ENCODE measurements at regions not wholly inside any gene's neighbourhood (a gene's known extent, or its start where the extent isn't known, plus 50 kb on each side); places are given as distances from the start of the nearest gene placed in this dataset.

DNA sequence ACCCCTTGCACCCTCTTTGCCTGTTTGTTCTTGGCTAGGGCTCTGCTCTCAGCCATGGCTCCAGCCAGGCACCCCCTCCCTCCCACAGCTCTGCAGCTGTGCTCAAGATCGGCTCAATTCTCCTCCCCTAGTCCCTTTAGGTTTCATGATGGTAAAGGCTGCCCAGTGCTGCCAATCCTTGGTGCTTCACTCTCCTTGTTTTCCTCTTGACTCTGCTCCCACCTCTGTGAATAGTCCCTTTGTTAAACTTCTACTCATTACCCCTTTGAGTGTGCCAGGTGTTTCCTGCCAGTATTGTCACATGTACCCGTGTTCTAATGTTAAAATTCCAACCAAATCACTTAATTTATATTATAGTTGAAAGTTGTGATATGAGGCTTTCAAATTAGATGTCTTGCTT, 101.0 kb upstream of the CERS6 start:
- intact Hi-C loops (cut with DNase I) = no loop called here
- TF ChIP-seq POLR2AphosphoS5 (IDR thresholded peaks at IDR 0.05; ENCODE audit: insufficient read depth in 1 of 2, low read depth in 1 of 2) (no peak), POLR2A (IDR thresholded peaks at IDR 0.05) (no peak)
- TF ChIP-seq, protein P1, sequence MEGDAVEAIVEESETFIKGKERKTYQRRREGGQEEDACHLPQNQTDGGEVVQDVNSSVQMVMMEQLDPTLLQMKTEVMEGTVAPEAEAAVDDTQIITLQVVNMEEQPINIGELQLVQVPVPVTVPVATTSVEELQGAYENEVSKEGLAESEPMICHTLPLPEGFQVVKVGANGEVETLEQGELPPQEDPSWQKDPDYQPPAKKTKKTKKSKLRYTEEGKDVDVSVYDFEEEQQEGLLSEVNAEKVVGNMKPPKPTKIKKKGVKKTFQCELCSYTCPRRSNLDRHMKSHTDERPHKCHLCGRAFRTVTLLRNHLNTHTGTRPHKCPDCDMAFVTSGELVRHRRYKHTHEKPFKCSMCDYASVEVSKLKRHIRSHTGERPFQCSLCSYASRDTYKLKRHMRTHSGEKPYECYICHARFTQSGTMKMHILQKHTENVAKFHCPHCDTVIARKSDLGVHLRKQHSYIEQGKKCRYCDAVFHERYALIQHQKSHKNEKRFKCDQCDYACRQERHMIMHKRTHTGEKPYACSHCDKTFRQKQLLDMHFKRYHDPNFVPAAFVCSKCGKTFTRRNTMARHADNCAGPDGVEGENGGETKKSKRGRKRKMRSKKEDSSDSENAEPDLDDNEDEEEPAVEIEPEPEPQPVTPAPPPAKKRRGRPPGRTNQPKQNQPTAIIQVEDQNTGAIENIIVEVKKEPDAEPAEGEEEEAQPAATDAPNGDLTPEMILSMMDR (IDR thresholded peaks at IDR 0.05) = no peak
- Histone ChIP-seq H3K27ac (no peak overlapping the region), H3K27me3 (no peaks in the 10 kb centered on the region), H3K4me1 (no peaks in the 10 kb centered on the region), H3K9me3 (no peaks in the 10 kb centered on the region), H3K4me3 (no peak overlapping the region), H3K36me3 (no peaks in the 10 kb centered on the region)
- DNase-seq (ENCODE audit: extremely low spot score in 2 of 2) = no peak

DNA sequence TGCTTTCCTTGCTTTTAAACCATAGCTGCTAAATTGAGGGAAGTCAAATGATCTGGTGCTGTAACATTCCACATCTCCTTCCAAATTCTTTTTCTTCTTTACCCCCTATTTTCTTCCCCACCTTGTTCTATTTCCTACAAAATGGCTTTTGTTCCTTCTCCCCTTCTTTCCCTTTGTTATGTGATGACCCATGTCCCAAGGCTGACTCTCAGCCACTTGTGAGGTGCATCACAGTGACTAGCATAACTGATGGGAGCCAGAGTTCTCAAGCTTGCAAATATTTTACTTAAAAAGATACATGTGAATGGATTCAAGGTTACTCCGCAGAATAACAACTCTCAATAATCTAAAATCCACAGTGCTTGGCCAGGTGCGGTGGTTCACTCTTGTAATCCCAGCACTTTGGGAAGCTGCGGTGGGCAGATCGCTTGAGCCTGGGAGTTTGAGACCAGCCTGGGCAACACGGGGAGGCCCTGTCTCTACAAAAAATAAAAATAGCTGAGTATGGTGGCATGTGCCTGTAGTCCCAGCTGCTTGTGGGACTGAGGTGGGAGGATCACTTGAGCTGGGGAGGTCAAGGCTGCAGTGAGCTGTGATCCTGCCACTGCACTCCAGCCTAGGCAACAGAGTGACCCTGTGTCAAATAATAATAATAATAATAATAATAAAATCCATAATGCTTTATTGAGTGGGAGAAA, 100.1 kb upstream of the CERS6 start:
- H3K9me3 ChIP-seq = no peaks in the 10 kb centered on the region
- H3K4me1 ChIP-seq = no peaks in the 10 kb centered on the region
- no peak overlapping the region for H3K27ac ChIP-seq
- intact Hi-C loops (cut with DNase I) = no loop called here
- no peak for DNase-seq (ENCODE audit: extremely low spot score in 2 of 2)
- no peak overlapping the region for H3K4me3 ChIP-seq
- H3K36me3 ChIP-seq = no peaks in the 10 kb centered on the region
- H3K27me3 ChIP-seq = no peaks in the 10 kb centered on the region
- TF ChIP-seq POLR2AphosphoS5 (IDR thresholded peaks at IDR 0.05; ENCODE audit: insufficient read depth in 1 of 2, low read depth in 1 of 2) (no peak), POLR2A (IDR thresholded peaks at IDR 0.05) (no peak)
- TF ChIP-seq, protein P1 (IDR thresholded peaks at IDR 0.05) = no peak

DNA sequence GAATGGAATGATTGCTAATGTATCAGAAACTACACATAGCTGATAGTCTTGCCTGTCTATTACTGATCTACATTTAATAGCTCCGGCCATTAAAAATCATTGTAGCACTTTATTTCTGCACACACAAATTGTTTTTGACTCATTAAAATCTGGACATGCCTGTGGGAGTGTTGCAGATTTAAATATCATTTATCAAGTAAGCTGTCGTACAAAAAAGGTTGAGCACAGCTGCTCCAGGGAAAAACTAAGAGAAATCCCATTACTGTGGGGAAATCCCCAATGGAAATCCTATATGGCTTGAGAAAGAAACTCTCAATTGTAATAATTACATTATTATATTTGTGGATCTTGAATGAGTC, 99.6 kb upstream of the CERS6 start:
- Histone ChIP-seq H3K27ac (no peak overlapping the region), H3K4me3 (no peak overlapping the region), H3K36me3 (no peaks in the 10 kb centered on the region), H3K9me3 (no peaks in the 10 kb centered on the region), H3K27me3 (no peaks in the 10 kb centered on the region), H3K4me1 (no peaks in the 10 kb centered on the region)
- intact Hi-C loops (cut with DNase I) = no loop called here
- DNase-seq (ENCODE audit: extremely low spot score in 2 of 2) = no peak
- TF ChIP-seq POLR2AphosphoS5 (IDR thresholded peaks at IDR 0.05; ENCODE audit: insufficient read depth in 1 of 2, low read depth in 1 of 2) (no peak), POLR2A (IDR thresholded peaks at IDR 0.05) (no peak)
- TF ChIP-seq, protein P1 (IDR thresholded peaks at IDR 0.05) = no peak

DNA sequence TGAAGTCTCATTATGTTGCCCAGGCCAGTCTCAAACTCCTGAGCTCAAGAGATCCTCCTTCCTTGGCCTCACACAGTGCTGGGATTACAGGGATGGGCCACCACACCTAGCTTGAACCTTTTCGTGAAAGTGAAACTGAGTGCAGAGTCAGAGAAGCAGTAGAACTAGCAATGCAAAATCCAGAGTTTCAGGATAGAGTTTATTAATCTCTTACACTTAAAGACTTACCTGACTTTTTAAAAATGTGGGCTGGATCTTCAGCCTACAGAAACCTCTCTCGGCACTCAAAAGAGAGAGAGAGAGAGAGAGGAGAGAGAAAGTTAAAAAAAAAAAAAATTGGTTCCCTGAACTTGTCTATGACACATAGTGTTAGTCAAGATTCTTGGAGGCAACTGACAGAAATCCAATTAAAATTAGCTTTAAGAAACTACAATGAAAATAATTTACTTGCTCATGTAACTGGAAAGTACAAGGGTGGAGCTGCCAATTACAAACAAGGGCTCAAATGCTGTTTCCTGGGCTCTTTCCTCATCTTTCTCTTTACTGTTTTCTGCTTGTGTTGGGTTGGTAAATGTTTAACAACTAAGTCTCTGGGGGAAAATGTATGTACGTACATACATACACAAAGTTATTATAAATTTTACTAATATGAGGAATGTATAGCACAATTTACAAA, 98.1 kb upstream of the CERS6 start:
- H3K36me3 ChIP-seq = no peaks in the 10 kb centered on the region
- DNase-seq (ENCODE audit: extremely low spot score in 2 of 2) = no peak
- no peaks in the 10 kb centered on the region for H3K27me3 ChIP-seq
- TF ChIP-seq POLR2AphosphoS5 (IDR thresholded peaks at IDR 0.05; ENCODE audit: insufficient read depth in 1 of 2, low read depth in 1 of 2) = no peak
- TF ChIP-seq, protein P1 (IDR thresholded peaks at IDR 0.05) = no peak
- no peak for TF ChIP-seq POLR2A (IDR thresholded peaks at IDR 0.05)
- H3K27ac ChIP-seq = no peak overlapping the region
- no peak overlapping the region for H3K4me3 ChIP-seq
- intact Hi-C loops (cut with DNase I) = no loop called here
- H3K9me3 ChIP-seq = no peaks in the 10 kb centered on the region
- H3K4me1 ChIP-seq = no peaks in the 10 kb centered on the region

DNA sequence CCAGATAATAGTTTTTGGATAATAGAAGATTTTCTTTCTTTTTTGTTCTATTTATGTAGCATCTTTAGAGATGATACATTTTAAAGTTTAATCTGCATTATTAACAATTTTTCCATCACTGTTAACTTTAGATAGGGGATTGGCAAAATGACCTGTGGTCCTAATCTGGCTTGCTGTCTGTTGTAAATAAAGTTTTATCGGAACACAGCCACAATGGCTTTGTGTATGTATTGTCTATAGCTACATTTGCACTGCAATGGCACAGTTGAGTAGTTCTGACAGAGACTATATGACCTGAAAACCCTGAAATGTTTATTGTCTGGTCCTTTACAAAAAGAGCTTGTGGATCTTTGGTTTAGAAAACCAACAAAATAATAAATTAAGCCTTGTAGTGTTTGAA, 97.0 kb upstream of the CERS6 start:
- TF ChIP-seq, protein P1 (IDR thresholded peaks at IDR 0.05) = no peak
- no peak for TF ChIP-seq POLR2A (IDR thresholded peaks at IDR 0.05)
- no peak for TF ChIP-seq POLR2AphosphoS5 (IDR thresholded peaks at IDR 0.05; ENCODE audit: insufficient read depth in 1 of 2, low read depth in 1 of 2)
- Histone ChIP-seq H3K4me3 (no peak overlapping the region), H3K27me3 (no peaks in the 10 kb centered on the region), H3K9me3 (no peaks in the 10 kb centered on the region), H3K27ac (no peak overlapping the region), H3K4me1 (no peaks in the 10 kb centered on the region), H3K36me3 (no peaks in the 10 kb centered on the region)
- no peak for DNase-seq (ENCODE audit: extremely low spot score in 2 of 2)
- intact Hi-C loops (cut with DNase I) = no loop called here

Data from vagina (tissue), 2 donors.